NCI-H2227 (cell line): ENCODE measurements at regions not wholly inside any gene's neighbourhood (a gene's known extent, or its start where the extent isn't known, plus 50 kb on each side); places are given as distances from the start of the nearest gene placed in this dataset.
"Not testable (repeated sequence)": the region's sequence is repeated elsewhere in the genome, so short reads cannot be mapped to it uniquely, and the experiment has no call there.

Experiments
- DNase-seq: peaks from one replicate; lab custom pipeline; 2025; ENCODE audit not compliant: unreplicated experiment; lab: John Stamatoyannopoulos, UW

DNA sequence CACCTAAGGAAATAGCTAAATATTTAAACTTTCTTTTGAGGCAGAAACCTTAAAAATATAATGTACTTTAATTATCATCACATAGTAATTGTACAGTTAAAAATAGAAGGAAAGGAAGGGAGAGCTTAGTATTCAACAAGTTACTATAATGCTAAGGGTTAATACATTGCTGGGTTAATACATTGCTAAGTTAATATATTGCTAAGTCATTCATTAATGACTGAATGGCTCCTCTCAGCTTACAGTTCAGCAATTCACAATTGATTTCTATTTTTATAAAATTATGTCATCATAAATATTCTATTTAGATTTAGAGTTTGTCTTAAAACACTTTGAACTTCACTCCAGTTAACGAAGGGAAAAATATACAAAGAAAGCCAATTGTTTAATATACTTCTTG, 207.9 kb downstream of the BMP4 start:
- no peak for DNase-seq

DNA sequence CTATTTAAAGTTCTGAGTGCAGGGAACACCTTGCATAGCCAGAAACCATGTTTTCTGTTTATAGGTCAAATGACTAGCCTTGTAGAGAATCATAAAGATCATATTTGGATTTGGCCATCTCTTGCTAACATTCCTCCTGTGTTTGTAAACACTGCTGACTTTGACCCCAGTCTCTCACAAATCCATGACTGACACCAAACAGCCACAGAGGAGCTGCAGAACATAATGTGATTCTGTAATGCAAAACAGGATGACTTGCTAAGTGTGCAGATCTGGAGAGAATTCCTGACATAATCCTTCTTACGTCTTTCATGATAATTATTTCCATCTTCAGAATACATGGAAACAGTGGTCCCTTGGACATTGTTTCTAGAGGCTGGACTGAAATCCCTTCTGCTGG, 211.8 kb downstream of the BMP4 start:
- no peak for DNase-seq

- no peak for DNase-seq
Measured at GRCh38 chr14:53743371-53743770, 213.3 kb downstream of the BMP4 start.

DNA sequence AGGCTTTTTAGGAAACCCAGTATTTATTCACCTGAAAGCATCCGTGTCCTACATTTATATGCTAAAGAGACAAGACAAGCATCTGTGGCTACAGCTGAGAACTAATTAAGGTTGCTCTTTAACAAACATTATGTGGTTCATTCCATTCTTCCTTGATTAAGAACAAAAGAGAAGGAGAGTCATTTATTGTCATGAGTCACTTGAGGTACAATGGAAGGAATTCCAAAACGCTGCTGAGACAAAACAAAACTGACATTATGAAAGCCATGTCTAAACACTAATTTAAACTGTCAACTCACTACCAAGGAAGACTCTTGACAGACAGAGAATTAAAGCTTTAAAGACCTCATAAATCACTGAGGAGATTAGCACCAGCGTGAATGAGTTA, 214.4 kb downstream of the BMP4 start:
- no peak for DNase-seq

- no peak for DNase-seq
Measured at GRCh38 chr14:53741479-53742232, 215.0 kb downstream of the BMP4 start.

GRCh38 chr14:53740570-53740969, 216.1 kb downstream of the BMP4 start:
- DNase-seq = no peak

DNA sequence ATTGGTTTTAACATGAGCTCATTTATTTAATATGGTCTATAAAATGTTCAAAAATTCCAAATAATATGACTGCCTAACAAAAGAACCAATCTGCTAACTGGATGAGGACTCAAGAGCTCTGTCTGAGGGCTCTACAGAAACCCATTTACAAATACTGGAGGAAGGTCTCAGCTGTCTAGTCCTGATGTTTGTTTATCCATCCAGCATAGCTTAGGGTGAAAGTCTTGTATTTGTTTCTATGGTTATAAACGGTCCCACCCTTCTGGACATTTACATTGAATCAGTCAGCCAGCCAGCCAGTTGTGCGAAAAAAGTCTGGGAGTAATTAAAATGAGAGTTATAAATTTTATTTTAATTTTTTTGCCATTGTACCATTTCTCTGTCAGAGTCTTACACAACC, 220.7 kb downstream of the BMP4 start:
- DNase-seq = no peak

GRCh38 chr14:53723221-53723620, 233.4 kb downstream of the BMP4 start:
- DNase-seq = no peak

DNA sequence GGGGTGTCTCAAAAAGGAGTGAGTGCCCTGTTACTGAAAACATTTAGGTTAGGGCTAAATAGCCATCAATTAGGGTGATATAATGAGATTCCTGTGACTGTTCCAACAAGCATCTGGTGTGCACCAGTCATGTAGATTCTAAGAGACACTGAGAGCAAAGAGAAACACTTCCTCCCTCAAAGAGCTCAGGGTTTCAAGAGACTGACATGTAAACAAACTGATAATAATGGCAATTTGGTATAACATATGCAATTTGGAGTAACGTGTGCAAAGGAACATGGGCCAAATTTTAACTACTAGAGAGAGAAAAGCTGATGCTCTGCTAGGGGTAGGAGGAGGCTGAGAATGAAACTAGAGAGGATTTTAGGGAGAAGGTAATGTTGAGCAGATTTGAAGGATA, 237.1 kb downstream of the BMP4 start:
- no peak for DNase-seq

DNA sequence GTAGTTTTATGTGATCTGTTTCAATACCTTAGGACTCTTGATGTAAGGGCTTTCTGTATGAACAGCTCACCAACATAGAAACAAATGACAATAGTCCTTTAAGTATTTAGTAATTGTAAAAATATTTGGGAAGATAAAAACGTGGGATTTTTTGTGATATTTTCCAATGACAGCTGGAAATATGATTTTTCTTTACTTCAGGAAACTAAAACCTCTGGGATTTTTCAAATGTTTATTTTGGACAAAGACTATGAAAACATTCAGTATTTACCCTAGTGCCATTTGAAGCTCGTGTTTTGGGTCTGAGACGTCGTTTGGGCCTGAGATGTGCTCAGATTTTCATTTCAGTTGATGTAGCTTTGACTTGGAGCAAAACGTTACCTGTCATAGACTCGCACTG, 240.0 kb downstream of the BMP4 start:
- DNase-seq = no peak

DNA sequence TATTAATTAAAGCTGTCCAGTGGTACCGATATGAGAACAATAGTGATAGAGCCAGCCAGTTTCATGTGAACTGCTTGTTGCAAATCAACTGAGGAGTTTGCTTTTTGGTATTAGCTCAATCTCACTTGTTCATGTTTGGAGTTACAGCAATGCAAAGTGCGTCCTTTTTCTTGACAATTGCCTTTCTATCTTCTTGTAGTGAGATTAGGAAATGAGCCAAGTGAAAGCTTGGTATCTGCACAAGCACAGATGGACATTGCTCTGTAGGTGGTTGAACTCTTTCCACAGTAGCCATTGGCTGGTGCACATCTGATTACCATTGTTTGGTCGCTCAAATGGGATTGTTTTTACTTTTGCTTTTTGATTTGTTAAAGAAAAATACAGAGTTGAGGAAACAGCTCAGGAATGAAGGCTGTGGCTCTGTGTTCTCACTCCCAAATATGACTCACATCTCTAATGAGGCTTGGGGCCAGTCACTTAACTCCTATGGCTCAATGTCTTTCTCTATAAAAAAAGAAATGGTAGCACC, 241.4 kb downstream of the BMP4 start:
- DNase-seq = no peak

DNA sequence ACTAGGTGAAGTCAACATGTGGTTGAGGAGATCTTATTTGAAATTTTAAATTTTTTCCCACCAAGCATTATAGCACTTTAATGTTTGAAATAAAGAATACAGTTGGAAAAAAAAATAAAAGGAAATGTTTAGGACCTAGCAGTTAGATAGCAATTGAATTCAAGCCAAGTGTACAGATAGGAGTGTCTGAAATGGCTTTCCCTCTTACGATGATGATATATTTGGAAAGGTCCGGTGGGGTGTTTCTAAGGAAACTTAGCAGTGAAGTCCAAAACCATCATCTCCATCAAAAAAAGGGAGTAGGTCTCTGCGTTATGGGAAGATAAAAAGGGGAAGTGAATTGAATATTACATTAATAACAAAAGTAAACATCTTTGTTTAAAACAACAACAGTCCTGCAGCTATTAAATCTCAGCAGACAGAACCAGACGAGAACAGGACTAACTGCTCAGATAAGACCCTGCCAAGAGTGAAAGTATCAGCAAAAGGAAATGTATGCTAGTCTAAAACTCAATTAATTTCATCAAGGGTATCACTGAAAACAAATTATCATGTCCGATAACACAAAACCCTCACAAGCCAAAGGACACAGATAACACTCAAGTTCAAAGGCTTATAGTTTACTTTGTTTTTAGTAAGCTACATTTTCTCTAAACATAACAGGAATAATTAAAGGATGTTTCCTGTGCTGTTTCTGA, 242.0 kb downstream of the BMP4 start:
- DNase-seq = no peak

DNA sequence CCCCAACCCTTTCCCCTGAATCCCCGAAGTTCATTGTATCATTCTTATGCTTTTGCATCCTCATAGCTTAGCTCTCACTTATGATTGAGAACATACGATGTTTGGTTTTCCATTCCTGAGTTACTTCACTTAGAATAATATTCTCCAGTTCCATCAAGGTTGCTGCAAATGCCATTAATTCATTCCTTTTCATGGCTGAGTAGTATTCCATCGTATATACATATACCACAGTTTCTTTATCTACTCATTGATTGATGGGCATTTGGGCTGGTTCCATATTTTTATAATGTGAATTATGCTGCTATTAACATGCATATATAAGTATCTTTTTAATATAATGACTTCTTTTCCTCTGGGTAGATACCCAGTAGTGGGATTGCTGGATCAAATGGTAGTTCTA, 243.7 kb downstream of the BMP4 start:
- not testable (repeated sequence) for DNase-seq

- no peak for DNase-seq
Measured at GRCh38 chr14:53711205-53711604, 245.4 kb downstream of the BMP4 start.

DNA sequence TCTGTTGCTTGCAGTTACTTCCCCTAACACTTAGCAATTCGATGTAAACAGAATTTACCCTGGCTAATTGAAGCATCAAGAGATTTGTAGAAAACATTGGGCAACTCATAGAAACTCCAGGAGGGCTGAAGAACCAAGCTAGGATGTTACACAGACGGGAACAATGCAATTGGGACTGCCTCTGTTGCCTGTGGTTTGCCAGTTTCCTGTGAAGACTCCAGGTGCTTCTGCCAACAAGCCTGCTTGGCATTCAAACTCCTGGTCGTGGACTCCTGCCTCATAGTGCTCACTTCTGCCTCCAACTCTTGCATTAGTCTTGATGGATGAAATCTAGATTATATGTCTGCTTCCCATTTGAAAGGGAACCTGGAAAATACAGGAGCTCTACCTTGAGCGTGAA, 246.0 kb downstream of the BMP4 start:
- no peak for DNase-seq

DNA sequence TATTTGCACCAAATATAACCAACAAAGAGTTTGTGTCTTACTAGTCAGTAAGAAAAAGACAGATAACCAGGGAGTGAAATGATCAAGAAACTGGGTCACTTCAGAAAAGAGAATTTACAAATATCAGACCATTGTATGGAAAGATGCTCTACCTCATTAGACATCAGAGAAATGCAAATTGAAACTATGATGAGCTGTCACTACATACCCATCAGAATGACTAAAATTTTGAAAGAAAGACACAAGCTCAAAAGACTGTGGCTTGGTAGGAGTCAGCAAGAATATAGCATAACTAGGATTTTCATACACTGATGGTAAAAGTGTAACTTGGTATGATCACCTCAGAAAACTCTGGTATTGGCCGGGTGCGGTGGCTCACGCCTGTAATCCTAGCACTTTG, 247.2 kb downstream of the BMP4 start:
- DNase-seq = no peak

- no peak for DNase-seq
Measured at GRCh38 chr14:53703457-53703856, 253.2 kb downstream of the BMP4 start.

DNA sequence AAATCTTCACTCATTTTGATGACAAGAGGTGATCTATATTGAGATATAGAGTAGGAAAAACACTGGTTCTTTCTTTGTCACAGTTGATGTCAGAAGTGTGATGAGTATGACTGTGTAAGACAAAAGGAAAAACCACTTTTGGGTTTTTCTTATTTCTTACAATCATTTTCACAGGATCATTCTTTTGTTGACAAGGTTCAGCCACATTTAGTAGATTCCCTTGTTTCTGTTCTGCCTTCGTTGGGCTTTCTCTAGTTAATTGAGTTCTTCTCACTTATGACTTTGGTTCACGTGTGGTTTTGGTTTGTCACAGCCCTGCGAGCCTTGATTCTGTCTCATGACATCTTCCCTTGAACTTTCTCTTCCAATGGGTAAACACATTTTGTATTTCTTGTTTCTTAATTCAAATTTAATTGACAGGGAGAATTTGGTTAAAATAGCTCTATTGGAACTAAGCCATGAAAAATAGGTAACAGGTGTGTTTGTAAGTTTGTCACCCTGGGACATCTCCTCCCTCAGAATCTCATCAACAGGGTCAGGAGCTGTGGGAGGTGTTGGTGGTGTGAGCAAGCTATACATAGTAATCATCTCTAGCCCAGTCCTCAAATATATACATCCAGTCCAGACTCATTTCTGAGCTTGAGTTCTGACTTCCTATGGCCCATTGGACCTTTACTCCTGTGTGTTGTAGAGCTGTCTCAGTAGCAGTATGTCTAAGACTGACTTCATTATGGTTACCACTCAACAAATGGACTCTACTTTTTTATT, 255.3 kb downstream of the BMP4 start:
- no peak for DNase-seq

DNA sequence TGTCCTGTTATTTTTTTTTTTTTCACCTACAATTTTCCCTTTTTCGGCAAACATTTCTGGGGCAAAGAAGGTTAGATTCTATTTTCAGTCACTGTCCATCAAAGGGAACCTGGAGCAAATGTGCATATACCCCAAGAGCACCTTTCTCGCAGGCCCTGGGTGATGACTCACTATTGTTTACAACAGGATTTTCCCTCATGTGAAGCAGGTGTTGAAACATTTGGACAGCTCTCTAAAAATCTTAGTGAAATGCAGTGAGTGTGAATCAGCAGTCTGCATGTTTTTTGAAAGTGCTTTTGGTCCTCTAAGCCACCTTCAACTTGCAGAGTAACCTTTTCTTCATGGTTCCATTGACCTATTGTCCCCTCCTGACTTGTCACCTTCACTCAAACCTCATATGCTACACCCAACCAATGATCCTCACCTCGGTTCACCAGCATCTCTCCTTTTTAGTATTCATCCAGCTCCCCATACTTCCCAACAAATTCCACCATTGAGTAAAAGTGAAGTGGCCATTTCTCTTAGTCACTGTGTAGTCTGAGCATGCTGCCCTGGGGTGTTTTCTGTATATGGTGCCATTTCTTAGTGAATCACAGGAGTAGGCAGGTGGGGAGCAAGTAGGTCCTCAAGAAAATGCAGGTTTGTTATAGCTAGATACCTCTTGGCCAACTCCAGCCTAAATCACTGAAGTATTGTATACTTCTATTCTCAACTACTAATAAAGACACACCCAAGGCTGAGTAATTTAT, 260.2 kb downstream of the BMP4 start:
- no peak for DNase-seq

DNA sequence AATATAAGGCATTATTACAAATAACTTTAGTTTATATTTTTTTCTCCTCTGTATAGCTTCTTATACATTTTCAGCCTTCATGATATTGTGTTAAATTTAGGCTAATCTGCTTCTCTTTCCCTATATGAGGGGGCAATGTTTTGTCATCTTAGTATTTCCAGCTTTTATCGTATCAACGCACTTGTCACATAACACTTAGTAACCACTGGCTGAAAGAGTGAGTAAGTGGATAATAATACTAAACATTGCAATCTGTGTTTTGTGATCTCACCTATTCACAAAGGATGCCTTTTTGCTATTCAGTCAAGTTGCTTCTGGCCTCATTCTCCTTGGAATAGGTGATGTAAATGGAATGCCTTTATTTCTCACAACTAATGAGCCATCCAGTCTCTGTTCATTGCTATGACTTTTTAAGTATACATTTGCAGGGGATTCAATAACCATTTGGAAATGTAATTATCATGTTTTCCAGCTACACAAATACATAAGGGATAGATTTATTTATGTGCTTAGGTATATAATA, 260.9 kb downstream of the BMP4 start:
- DNase-seq = no peak

DNA sequence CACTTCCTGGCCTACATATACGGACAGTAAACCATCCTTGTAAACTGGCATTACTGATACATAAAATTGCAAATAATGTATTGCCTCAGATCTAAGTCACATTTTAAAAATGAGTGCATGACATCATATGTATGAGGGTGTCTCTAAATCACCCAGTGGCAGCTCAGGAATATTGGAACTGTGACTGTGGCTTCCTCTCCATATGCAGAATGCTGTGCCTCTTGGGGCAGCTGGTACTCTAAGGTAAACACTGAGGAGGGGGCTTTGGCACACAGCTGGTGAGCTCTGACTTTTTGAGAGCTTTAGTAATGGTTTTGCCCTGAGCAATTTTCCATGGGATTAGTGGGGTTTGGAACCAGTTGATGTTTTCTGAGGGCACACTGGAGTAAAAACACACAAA, 263.7 kb downstream of the BMP4 start:
- DNase-seq = no peak
